Mesenchymal stem cell (in vitro differentiated cells and primary cell): ENCODE measurements at regions not wholly inside any gene's neighbourhood (a gene's known extent, or its start where the extent isn't known, plus 50 kb on each side); places are given as distances from the start of the nearest gene placed in this dataset.

Source experiments
- DNase-seq: peaks from one replicate; pipeline ENCODE4 v3.0.0-alpha.2; 2013
- H2AFZ ChIP-seq: one replicate; pipeline ENCODE4 v1.6.1; 2013; ENCODE audit warnings: low read depth, mild to moderate bottlenecking, control low read depth, inconsistent platforms, low read length, moderate library complexity
- H2AK5ac ChIP-seq: 2 replicates; pipeline ENCODE4 v1.6.1; 2013; ENCODE audit warnings: low read length, moderate library complexity, mild to moderate bottlenecking, inconsistent platforms; ENCODE audit not compliant: severe bottlenecking
- H2BK120ac ChIP-seq: one replicate; pipeline ENCODE4 v1.6.1; 2013; ENCODE audit warnings: low read depth, mild to moderate bottlenecking, inconsistent platforms, low read length, moderate library complexity
- H2BK12ac ChIP-seq, 2 experiments: one replicate each; pipeline ENCODE4 v1.6.1; 2013; ENCODE audit warnings: inconsistent platforms in 2 of 2, low read length in 2 of 2, mild to moderate bottlenecking in 2 of 2, moderate library complexity in 2 of 2, control low read depth in 1 of 2
- H2BK15ac ChIP-seq: one replicate; pipeline ENCODE4 v1.6.1; 2013; ENCODE audit warnings: mild to moderate bottlenecking, low read depth, inconsistent platforms; ENCODE audit not compliant: poor library complexity, severe bottlenecking
- H2BK5ac ChIP-seq: 2 replicates; pipeline ENCODE4 v1.6.1; 2013; ENCODE audit warnings: low read depth, mild to moderate bottlenecking, low read length, control low read depth, inconsistent platforms; ENCODE audit not compliant: poor library complexity, severe bottlenecking
- H3K14ac ChIP-seq, 2 experiments: one replicate each; pipeline ENCODE4 v1.6.1; 2013; ENCODE audit warnings: inconsistent platforms in 2 of 2, low read length in 2 of 2, control low read depth in 1 of 2, mild to moderate bottlenecking in 1 of 2, moderate library complexity in 1 of 2
- H3K18ac ChIP-seq, 2 experiments: one replicate each; pipeline ENCODE4 v1.6.1; 2013; ENCODE audit warnings: inconsistent platforms in 2 of 2, low read length in 2 of 2, control low read depth in 1 of 2, low read depth in 1 of 2, mild to moderate bottlenecking in 1 of 2
- H3K23ac ChIP-seq, 2 experiments: one replicate each; pipeline ENCODE4 v1.6.1; 2013; ENCODE audit warnings: inconsistent platforms in 2 of 2, low read length in 2 of 2, mild to moderate bottlenecking in 2 of 2, moderate library complexity in 2 of 2, control low read depth in 1 of 2
- H3K27ac ChIP-seq: 2 replicates; pipeline ENCODE4 v1.5.1; 2013; ENCODE audit warnings: mild to moderate bottlenecking, moderate library complexity, low read length, control low read depth, inconsistent platforms; ENCODE audit not compliant: poor library complexity, severe bottlenecking
- H3K27me3 ChIP-seq, 2 experiments: 2 replicates each; pipeline versions ENCODE4 v1.6.1 to v1.7.0; 2013; ENCODE audit warnings: low read length in 2 of 2, mild to moderate bottlenecking in 2 of 2, moderate library complexity in 2 of 2, control low read depth in 1 of 2, inconsistent platforms in 1 of 2; ENCODE audit not compliant: control insufficient read depth in 1 of 2, insufficient read depth in 1 of 2
- H3K36me3 ChIP-seq, 2 experiments: 2 replicates each; pipeline versions ENCODE4 v1.6.1 to v1.7.0; 2013; ENCODE audit warnings: low read length in 2 of 2, control low read depth in 1 of 2, inconsistent platforms in 1 of 2, low read depth in 1 of 2, mild to moderate bottlenecking in 1 of 2; ENCODE audit not compliant: insufficient read depth in 2 of 2, control insufficient read depth in 1 of 2
- H3K4ac ChIP-seq, 2 experiments: one replicate each; pipeline ENCODE4 v1.6.1; 2013; ENCODE audit warnings: inconsistent platforms in 2 of 2, low read length in 2 of 2, mild to moderate bottlenecking in 2 of 2, moderate library complexity in 2 of 2, control low read depth in 1 of 2, low read depth in 1 of 2
- H3K4me1 ChIP-seq: 2 replicates; pipeline ENCODE4 v1.6.1; 2013; ENCODE audit warnings: low read depth, low read length, control low read depth; ENCODE audit not compliant: control insufficient read depth, insufficient read depth
- H3K4me2 ChIP-seq: 2 replicates; pipeline ENCODE4 v1.6.1; 2013; ENCODE audit warnings: low read length, mild to moderate bottlenecking, inconsistent platforms; ENCODE audit not compliant: poor library complexity, severe bottlenecking
- H3K4me3 ChIP-seq, 2 experiments: 2 replicates each; pipeline versions ENCODE4 v1.5.1 to v1.7.0; 2013; ENCODE audit warnings: low read length in 2 of 2, mild to moderate bottlenecking in 2 of 2, control low read depth in 1 of 2, low read depth in 1 of 2; ENCODE audit not compliant: insufficient read depth in 1 of 2
- H3K79me1 ChIP-seq: replicated peaks from 2 replicates; pipeline ENCODE4 v1.6.1; 2013; ENCODE audit warnings: mild to moderate bottlenecking, control low read depth, low read length, inconsistent platforms; ENCODE audit not compliant: poor library complexity, severe bottlenecking
- H3K9ac ChIP-seq: 2 replicates; pipeline ENCODE4 v1.7.0; 2013; ENCODE audit warnings: mild to moderate bottlenecking, low read length, moderate library complexity
- H3K9me3 ChIP-seq: 2 replicates; pipeline ENCODE4 v1.7.0; 2013; ENCODE audit warnings: mild to moderate bottlenecking, low read length; ENCODE audit not compliant: control insufficient read depth
- H4K8ac ChIP-seq: one replicate; pipeline ENCODE4 v1.6.1; 2013; ENCODE audit warnings: inconsistent platforms, mild to moderate bottlenecking, low read length, moderate library complexity
- H4K91ac ChIP-seq: one replicate; pipeline ENCODE4 v1.6.1; 2013; ENCODE audit warnings: mild to moderate bottlenecking, low read length, inconsistent platforms
- WGBS: methylation state at CpG from one replicate; pipeline ENCODE4 v1.1.7; 2013; ENCODE audit warnings: mixed read lengths; 5-methylcytosine and 5-hydroxymethylcytosine counted together

- H3K4ac ChIP-seq, result no peak overlapping the region
- H2BK15ac ChIP-seq, result no peak overlapping the region
- H3K14ac ChIP-seq, result no peak overlapping the region
- 82% methylated on average over 4 of the region's 4 CpGs for WGBS
- no peak for DNase-seq
- H3K27me3 ChIP-seq, result peaks cover 10 to 72% of the 10 kb centered on the region in 2 experiments
- no peak overlapping the region for H2BK12ac ChIP-seq
- no peak overlapping the region for H3K4me2 ChIP-seq
- H3K4me3 ChIP-seq, result no peak overlapping the region
- no peaks in the 10 kb centered on the region for H3K79me1 ChIP-seq
- no peaks in the 10 kb centered on the region for H3K4me1 ChIP-seq
- no peak overlapping the region for H3K18ac ChIP-seq
- H3K23ac ChIP-seq, result no peak overlapping the region
- no peak overlapping the region for H2AFZ ChIP-seq
- no peak overlapping the region for H4K8ac ChIP-seq
- no peaks in the 10 kb centered on the region for H3K36me3 ChIP-seq
- no peak overlapping the region for H4K91ac ChIP-seq
- H2AK5ac ChIP-seq, result no peak overlapping the region
- peaks cover 9% of the 10 kb centered on the region for H3K9me3 ChIP-seq
- H3K27ac ChIP-seq, result no peak overlapping the region
- no peak overlapping the region for H3K9ac ChIP-seq
- no peak overlapping the region for H2BK5ac ChIP-seq
- H2BK120ac ChIP-seq, result no peak overlapping the region
Observed at GRCh38 chr10:78165172-78165571, 131.5 kb downstream of the RPS24 start.

GRCh38 chr10:78165617-78166016 is 132.0 kb downstream of the RPS24 start:
- H3K4ac ChIP-seq, result no peak overlapping the region
- no peak overlapping the region for H3K4me3 ChIP-seq
- no peak overlapping the region for H4K8ac ChIP-seq
- H2BK12ac ChIP-seq, result no peak overlapping the region
- H3K4me1 ChIP-seq, result no peaks in the 10 kb centered on the region
- no peak overlapping the region for H3K4me2 ChIP-seq
- no peaks in the 10 kb centered on the region for H3K79me1 ChIP-seq
- H2BK120ac ChIP-seq, result no peak overlapping the region
- no peak overlapping the region for H2AK5ac ChIP-seq
- no peak overlapping the region for H2AFZ ChIP-seq
- H3K9me3 ChIP-seq, result peaks cover 9% of the 10 kb centered on the region
- no peak overlapping the region for H3K18ac ChIP-seq
- no peak overlapping the region for H4K91ac ChIP-seq
- no peak overlapping the region for H3K14ac ChIP-seq
- peak; percentile 7 for DNase-seq
- H3K36me3 ChIP-seq, result no peaks in the 10 kb centered on the region
- H2BK15ac ChIP-seq, result no peak overlapping the region
- H3K27me3 ChIP-seq, result peaks cover 10 to 68% of the 10 kb centered on the region in 2 experiments
- H2BK5ac ChIP-seq, result no peak overlapping the region
- 41% methylated on average over 3 of the region's 3 CpGs for WGBS
- H3K9ac ChIP-seq, result no peak overlapping the region
- H3K23ac ChIP-seq, result peak overlapping the region in 1 of 2 experiments; percentile 29
- no peak overlapping the region for H3K27ac ChIP-seq

DNA sequence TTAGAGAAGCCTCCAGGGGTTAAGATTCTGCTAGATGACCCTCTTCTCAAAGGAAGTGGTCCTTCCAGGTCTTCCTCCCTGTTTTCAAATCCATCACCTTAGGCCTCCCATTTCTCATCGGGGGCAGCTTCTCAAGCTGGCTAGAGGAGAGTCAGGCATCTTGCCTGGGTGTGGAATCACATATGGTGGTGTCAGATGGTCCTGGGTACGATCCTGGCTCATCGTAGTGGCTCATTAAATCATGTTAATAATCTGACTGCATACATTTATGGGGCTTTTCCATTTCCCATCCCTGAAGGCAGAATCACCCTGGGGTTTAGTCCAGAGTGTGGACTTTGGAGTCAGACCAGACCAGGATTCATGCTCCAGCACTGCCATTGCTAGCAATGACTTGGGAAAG is 132.6 kb downstream of the RPS24 start:
- no peak overlapping the region for H2BK120ac ChIP-seq
- H4K91ac ChIP-seq, result no peak overlapping the region
- H4K8ac ChIP-seq, result no peak overlapping the region
- H3K4me2 ChIP-seq, result no peak overlapping the region
- H3K9ac ChIP-seq, result no peak overlapping the region
- peaks cover 10 to 68% of the 10 kb centered on the region in 2 experiments for H3K27me3 ChIP-seq
- no peak overlapping the region for H3K4ac ChIP-seq
- H2BK5ac ChIP-seq, result no peak overlapping the region
- H3K14ac ChIP-seq, result no peak overlapping the region
- no peaks in the 10 kb centered on the region for H3K79me1 ChIP-seq
- peaks cover 9% of the 10 kb centered on the region for H3K9me3 ChIP-seq
- H2AK5ac ChIP-seq, result no peak overlapping the region
- DNase-seq, result no peak
- no peak overlapping the region for H3K4me3 ChIP-seq
- no peaks in the 10 kb centered on the region for H3K4me1 ChIP-seq
- no peak overlapping the region for H3K23ac ChIP-seq
- no peak overlapping the region for H3K27ac ChIP-seq
- no peak overlapping the region for H3K18ac ChIP-seq
- H2AFZ ChIP-seq, result no peak overlapping the region
- no peak overlapping the region for H2BK15ac ChIP-seq
- no peaks in the 10 kb centered on the region for H3K36me3 ChIP-seq
- 94% methylated on average over 3 of the region's 3 CpGs for WGBS
- no peak overlapping the region for H2BK12ac ChIP-seq

- Histone ChIP-seq H3K23ac (no peak overlapping the region), H3K27me3 (peaks cover 10 to 79% of the 10 kb centered on the region in 2 experiments), H3K9ac (no peak overlapping the region), H3K18ac (no peak overlapping the region), H2BK120ac (no peak overlapping the region), H2BK15ac (no peak overlapping the region), H3K4me1 (no peaks in the 10 kb centered on the region), H3K4ac (no peak overlapping the region), H2AK5ac (no peak overlapping the region), H3K4me2 (no peak overlapping the region), H2BK12ac (no peak overlapping the region), H3K9me3 (no peaks in the 10 kb centered on the region), H3K79me1 (no peaks in the 10 kb centered on the region), H2AFZ (no peak overlapping the region), H4K8ac (no peak overlapping the region), H3K27ac (no peak overlapping the region), H3K4me3 (no peak overlapping the region), H3K36me3 (no peaks in the 10 kb centered on the region), H2BK5ac (no peak overlapping the region), H4K91ac (no peak overlapping the region), H3K14ac (no peak overlapping the region)
- no peak for DNase-seq
- WGBS, result 76% methylated on average over 4 of the region's 4 CpGs
Observed at GRCh38 chr10:78169214-78169613, 135.6 kb downstream of the RPS24 start.
